SKM-1 (cell line): ENCODE measurements at regions not wholly inside any gene's neighbourhood (a gene's known extent, or its start where the extent isn't known, plus 50 kb on each side); places are given as distances from the start of the nearest gene placed in this dataset.

ENCODE experiments used
- DNase-seq: peaks from one replicate; lab custom pipeline; 2025; ENCODE audit not compliant: unreplicated experiment; lab: John Stamatoyannopoulos, UW

DNA sequence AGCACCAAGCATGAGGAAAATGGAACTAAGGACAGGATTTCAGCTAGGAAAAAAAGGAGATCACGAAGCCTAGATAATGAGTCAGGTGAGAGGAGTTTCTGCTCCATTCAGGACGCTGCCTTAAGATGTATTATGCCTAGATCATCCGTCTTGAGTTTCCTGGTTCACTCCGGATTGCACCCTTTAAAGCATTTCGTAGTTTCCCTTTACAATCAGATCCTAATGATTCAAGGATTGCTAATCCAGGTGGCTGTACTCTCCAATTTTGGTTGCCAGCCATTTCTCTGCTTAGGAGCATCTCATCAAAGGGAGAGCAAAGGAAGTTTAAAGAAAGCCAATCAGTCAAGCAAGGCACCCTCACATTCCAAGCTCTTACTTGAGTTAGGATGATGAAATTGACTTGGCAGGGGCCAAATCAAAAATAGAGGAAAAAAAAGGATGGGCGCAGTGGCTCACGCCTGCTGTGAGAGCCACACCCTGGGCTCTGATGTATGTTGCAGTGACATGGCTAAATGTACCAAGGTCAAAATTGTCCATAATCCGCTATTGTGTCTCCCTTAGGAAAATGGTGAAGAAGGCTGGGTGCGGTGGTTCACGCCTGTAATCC lies 156.9 kb upstream of the SOD1 start:
- DNase-seq: no peak

- DNase-seq: no peak
These were observed 157.6 kb upstream of the SOD1 start for GRCh38 chr21:31501926-31502325.

DNA sequence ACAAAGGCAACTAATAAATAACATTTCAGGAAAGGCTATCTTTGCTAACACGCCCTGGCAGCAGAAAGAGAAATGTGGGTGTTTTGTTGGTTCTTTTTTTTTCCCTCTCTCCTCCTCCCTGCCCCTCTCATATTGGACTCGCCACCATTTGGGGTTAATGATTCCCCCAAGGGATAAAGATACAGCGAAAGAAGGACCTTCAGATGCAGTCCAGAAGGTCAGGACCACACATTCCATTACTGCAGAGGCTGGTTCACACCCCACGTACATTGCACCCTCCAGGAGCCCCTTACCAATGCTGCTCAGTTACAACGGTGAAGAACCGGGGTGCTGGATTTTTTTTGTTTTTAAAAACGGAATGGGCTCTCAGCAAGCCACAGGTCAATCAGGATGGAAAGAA lies 156.9 kb upstream of the TIAM1 start:
- DNase-seq: no peak

- DNase-seq: no peak
These were observed 156.0 kb upstream of the TIAM1 start for GRCh38 chr21:31500071-31500470.

DNA sequence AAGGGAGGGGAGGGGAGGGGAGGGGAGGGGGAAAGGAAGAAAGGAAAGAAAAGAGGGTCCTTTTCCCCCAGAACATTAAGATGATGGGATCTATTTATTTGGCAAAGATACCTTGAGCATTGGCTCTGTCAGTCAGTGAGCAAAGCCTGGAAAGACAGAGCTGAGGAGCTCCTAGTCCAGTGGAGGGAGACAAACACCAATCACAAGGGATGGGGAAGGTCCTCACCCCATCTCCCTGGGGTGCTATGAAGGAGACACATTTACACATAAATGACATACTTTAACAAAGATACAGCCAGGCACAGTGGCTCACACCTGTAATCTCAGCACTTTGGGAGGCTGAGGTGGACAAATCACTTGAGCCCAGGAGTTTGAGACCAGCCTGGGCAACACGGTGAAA lies 154.9 kb upstream of the TIAM1 start:
- no peak for DNase-seq

DNA sequence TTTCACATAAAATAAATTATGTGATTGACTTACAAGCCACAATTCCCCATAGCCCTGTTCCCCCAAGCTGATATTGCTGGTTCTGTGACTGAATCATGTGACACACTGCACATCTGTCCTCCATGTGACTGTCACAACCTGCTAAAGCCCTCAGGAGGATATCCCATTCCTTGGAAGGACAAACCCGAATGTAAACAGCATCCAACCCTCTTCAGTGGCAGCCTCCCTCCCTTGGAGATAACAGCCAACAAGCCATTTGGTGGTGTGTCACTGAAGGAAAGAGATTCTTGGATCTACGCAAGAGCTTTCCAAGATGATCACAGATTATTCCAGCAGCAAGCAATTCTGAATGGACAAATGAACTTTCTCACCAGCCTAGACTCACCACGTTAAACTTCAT lies 153.9 kb upstream of the TIAM1 start:
- DNase-seq: no peak

- no peak for DNase-seq
These were observed 149.4 kb upstream of the TIAM1 start for GRCh38 chr21:31493350-31493880.

- DNase-seq: no peak
These were observed 147.6 kb upstream of the TIAM1 start for GRCh38 chr21:31491617-31492016.

DNA sequence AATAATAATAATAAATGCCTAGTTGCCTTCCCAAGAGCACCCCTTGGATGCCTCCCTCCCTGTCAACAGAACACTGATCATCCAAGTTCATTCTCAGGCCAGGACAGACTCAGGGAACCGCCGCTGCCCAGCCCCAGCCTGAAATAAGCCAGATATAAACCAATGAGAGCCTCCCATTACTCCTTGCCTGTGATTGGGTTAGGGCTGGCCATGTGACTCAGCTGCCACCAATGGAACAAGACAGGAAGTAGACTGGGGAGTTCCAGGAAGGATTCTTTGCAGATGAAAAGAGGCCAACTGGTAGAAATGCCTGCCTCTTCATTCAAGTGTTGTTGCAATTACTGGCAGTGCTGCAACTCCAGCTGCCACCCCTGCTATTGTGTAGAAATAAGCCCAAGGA lies 146.4 kb upstream of the TIAM1 start:
- no peak for DNase-seq

GRCh38 chr21:31489726-31490125 lies 145.7 kb upstream of the TIAM1 start:
- DNase-seq: no peak

DNA sequence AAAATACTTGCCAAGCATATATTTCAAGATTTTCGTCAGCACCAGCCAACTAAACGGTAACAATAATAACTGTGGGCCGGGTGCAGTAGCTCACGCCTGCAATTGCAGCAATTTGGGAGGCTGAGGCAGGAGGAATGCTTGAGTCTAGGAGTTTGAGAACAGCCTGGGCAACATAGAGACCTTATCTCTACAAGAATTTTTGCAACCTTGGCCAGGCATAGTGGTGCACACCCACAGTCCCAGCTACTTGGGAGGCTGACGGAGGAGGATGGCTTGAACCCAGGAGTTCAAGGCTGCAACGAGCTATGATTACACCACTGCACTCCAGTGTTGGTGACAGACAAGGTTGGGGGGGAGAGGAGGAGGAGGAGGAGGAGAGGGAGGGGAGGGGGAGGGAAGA lies 145.0 kb upstream of the TIAM1 start:
- DNase-seq: no peak

DNA sequence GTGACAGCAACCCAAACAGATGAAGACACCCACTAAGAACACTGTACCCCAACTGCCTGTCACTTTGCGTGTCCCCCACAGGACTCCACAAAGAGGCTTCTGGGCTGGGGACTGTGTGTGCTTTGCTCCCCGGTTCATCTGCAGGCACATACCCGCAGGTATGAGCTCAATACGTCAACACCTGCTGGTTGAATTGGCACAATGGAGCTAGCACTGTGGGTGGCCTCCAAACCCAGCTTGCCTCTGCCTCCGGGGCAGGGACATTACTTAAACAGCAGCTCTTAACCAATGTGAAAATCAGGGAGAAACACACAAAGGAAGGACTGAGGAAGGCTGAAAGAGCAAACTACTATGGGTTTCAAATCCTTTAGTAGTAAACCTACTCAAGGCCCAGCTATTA lies 140.2 kb upstream of the TIAM1 start:
- no peak for DNase-seq

DNA sequence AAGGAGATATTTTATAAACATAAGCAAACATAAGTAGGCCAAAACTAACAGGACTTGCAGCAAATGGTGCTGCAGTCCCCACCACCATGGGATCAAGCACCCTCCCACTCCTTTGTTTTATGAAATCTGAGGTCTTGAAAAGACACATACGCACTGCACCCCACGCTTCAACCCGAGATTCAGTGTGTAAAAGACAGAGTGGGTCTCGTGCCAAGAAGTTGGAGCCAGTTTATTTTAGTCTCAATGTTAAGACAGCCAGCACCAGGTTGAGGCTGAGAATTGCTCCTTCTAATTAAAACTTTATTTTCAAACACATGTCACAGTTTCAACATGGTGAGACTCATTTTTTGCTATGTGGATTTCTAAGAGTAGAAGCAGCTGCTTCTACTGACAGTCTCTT lies 139.1 kb upstream of the TIAM1 start:
- DNase-seq: no peak

DNA sequence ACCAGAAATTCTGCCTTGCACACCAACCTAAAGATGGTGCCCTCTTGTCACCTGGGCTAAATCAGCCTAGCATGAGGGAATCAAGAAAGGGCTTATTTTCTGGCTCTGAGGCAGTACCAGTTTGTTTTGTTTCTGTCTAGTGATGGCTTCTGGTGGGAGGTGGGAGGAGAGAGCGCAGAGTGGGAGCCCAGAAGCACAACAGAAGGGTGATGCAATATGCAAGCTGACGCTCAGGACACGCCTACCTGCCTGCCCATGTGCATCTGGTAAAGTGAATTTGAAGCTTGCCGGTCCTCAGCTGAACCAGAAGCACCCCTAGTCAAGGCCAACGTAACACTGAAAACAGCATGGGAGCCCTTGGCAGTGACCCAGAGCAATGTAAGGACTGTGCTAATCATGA lies 138.4 kb upstream of the TIAM1 start:
- no peak for DNase-seq

GRCh38 chr21:31480228-31480627 lies 136.2 kb upstream of the TIAM1 start:
- no peak for DNase-seq

DNA sequence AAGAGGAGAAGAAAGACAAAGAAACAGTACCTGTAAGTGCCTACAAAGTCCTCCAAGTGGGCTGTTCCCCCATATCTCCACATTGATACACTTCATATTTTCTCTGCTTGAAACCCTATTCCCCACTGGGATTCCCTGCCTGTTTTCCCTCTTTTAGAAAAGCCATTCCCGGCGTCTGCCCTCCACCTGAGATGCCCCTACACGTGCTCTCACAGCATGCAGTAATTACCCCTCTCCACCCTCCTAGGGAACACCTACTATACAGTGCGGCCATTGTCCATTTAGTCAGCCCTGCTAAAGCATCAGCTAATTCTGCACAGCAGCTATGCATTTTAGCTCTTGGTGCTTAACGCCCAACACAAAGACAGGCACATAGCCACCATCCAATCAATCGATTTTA lies 135.7 kb upstream of the TIAM1 start:
- no peak for DNase-seq

DNA sequence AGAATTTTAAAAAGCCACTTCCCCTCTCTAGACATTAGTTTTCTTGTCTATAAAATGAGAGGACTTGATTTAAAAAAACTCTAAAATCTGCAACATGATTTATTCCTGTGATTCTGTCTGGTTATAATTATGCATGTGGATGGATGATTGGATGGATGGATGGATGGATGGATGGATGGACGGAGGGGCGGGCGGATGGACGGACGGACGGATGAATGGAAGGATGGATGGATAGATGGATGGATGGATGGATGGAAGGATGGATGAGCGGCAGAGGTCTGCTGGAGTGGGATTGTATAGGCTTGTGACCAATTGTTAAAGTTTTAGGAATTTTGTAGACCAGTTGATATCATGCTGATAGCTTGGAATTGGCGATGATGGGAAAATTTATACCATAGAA lies 135.2 kb upstream of the TIAM1 start:
- DNase-seq: no peak

- DNase-seq: no peak
These were observed 132.4 kb upstream of the TIAM1 start for GRCh38 chr21:31476263-31477022.

DNA sequence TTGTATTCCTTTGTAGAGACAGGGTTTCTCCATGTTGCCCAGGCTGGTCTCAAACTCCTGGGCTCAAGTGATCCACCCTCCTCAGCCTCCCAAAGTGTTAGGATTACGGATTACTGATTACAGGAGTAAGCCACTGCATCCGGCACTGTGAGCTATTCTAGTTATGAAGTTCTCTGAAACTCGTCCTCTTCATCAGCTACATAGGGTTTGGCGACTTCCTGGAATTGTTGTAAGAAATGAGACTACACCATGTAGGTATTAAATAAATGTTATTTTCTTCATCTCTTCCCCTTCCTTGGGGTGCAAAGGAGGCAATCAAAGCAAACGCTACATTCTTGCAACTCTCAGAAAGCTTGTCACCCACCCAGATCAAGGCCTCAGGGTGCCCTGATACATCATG lies 131.2 kb upstream of the TIAM1 start:
- no peak for DNase-seq

DNA sequence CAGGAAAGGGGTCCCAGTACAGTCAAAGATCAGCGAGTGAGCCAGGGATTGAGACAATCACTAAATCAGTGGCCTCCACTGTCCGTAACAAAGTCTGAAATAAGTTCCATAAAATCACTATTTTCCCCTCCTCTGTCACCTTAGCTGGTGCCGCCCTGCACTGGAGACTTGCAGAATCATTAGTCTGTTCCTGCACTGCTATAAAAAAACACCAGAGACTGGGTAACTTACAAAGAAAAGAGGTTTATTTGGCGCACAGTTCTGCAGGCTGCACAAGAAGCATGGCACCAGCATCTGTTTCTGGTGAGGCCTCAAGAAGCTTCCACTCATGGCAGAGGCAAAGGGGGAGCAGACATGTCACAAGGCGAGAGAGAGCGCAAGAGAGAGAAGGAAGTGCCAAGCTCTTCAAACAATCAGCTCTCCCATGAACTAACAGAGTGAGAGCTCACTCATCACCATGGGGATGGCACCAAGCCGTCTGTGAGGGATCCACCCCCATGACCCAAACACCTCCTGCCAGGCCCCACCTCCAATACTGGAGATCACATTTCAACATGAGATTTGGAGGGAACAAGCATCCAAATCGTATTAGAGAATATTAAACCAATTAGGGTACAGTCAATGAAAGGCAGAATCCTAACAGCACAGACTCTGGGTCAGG lies 129.8 kb upstream of the TIAM1 start:
- no peak for DNase-seq

DNA sequence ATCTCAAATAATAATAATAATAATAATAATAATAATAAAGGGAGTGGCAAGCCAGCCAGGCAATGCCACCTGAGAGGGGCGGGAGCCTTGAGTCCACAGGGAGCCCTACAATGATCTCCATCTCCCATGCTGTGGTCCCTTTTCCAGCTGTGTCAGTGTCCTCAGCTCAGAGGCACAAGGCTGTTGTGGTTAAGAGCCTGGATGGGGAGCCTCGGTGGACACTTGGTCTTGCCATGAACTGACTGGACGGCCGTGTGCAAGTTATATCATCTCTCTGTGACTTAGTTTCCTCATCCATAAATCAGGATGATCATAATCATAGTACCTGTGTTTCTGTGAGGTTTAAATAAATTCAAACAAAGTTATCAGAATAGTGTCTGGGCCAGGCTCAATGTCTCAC lies 127.8 kb upstream of the TIAM1 start:
- DNase-seq: no peak
